H9 (cell line): ENCODE measurements at regions not wholly inside any gene's neighbourhood (a gene's known extent, or its start where the extent isn't known, plus 50 kb on each side); places are given as distances from the start of the nearest gene placed in this dataset.

Source experiments
- DNase-seq: peaks from one replicate; pipeline ENCODE4 v3.0.0-alpha.2; 2017
- H2AFZ ChIP-seq: one replicate; pipeline ENCODE4 v1.6.1; 2013; ENCODE audit warnings: mild to moderate bottlenecking, low read length, control low read depth, moderate library complexity
- H2AK5ac ChIP-seq: 2 replicates; pipeline ENCODE4 v1.6.1; 2013; ENCODE audit warnings: low read length, control low read depth, mixed read lengths; ENCODE audit not compliant: insufficient read length
- H2BK120ac ChIP-seq: one replicate; pipeline ENCODE4 v1.6.1; 2013; ENCODE audit warnings: low read depth, mild to moderate bottlenecking, low read length, control low read depth, inconsistent platforms; ENCODE audit not compliant: poor library complexity, severe bottlenecking
- H2BK12ac ChIP-seq: 2 replicates; pipeline ENCODE4 v1.6.1; 2013; ENCODE audit warnings: low read length, control low read depth, mixed read lengths, low read depth; ENCODE audit not compliant: insufficient read length
- H2BK15ac ChIP-seq: 2 replicates; pipeline ENCODE4 v1.6.1; 2013; ENCODE audit warnings: low read depth, low read length, control low read depth
- H2BK20ac ChIP-seq: one replicate; pipeline ENCODE4 v1.6.1; 2013; ENCODE audit warnings: low read depth, mild to moderate bottlenecking, low read length, control low read depth, inconsistent platforms; ENCODE audit not compliant: poor library complexity, severe bottlenecking
- H2BK5ac ChIP-seq: 2 replicates; pipeline ENCODE4 v1.6.1; 2013; ENCODE audit warnings: low read length, control low read depth, mixed read lengths; ENCODE audit not compliant: insufficient read length
- H3K14ac ChIP-seq: 2 replicates; pipeline ENCODE4 v1.6.1; 2013; ENCODE audit warnings: low read length, control low read depth; ENCODE audit not compliant: insufficient read depth
- H3K18ac ChIP-seq: 2 replicates; pipeline ENCODE4 v1.6.1; 2013; ENCODE audit warnings: low read depth, mild to moderate bottlenecking, mixed read lengths, low read length, control low read depth; ENCODE audit not compliant: insufficient read length
- H3K23ac ChIP-seq: 2 replicates; pipeline ENCODE4 v1.6.1; 2013; ENCODE audit warnings: low read length, control low read depth, mixed read lengths, low read depth; ENCODE audit not compliant: insufficient read length
- H3K23me2 ChIP-seq: 2 replicates; pipeline ENCODE4 v1.6.1; 2013; ENCODE audit warnings: low read depth, mild to moderate bottlenecking, mixed read lengths, low read length, control low read depth; ENCODE audit not compliant: insufficient read length, poor library complexity, severe bottlenecking
- H3K27ac ChIP-seq: 2 replicates; pipeline ENCODE4 v1.5.1; 2013; ENCODE audit warnings: low read length, control low read depth, mixed read lengths, low read depth; ENCODE audit not compliant: insufficient read length
- H3K27me3 ChIP-seq: 2 replicates; pipeline ENCODE4 v1.6.1; 2013; ENCODE audit warnings: low read length, control low read depth, inconsistent platforms; ENCODE audit not compliant: insufficient read depth
- H3K4ac ChIP-seq: 2 replicates; pipeline ENCODE4 v1.6.1; 2013; ENCODE audit warnings: low read depth, mild to moderate bottlenecking, control low read depth, inconsistent platforms, low read length, moderate library complexity
- H3K4me1 ChIP-seq: 2 replicates; pipeline ENCODE4 v1.6.1; 2013; ENCODE audit warnings: low read length, control low read depth, inconsistent platforms; ENCODE audit not compliant: insufficient read depth
- H3K4me2 ChIP-seq: 2 replicates; pipeline ENCODE4 v1.6.1; 2013; ENCODE audit warnings: low read length, control low read depth, mixed read lengths; ENCODE audit not compliant: insufficient read length, insufficient read depth
- H3K56ac ChIP-seq: 2 replicates; pipeline ENCODE4 v1.6.1; 2013; ENCODE audit warnings: low read depth, mild to moderate bottlenecking, mixed read lengths, low read length, control low read depth; ENCODE audit not compliant: insufficient read length
- H3K79me1 ChIP-seq: 2 replicates; pipeline ENCODE4 v1.6.1; 2013; ENCODE audit warnings: low read depth, mild to moderate bottlenecking, moderate library complexity, low read length, control low read depth, inconsistent platforms; ENCODE audit not compliant: insufficient read depth, poor library complexity, severe bottlenecking
- H3K79me2 ChIP-seq: 2 replicates; pipeline ENCODE4 v1.6.1; 2013; ENCODE audit warnings: low read length, control low read depth, inconsistent platforms; ENCODE audit not compliant: insufficient read depth
- H3K9ac ChIP-seq: 2 replicates; pipeline ENCODE4 v1.6.1; 2013; ENCODE audit warnings: low read length, control low read depth, mixed read lengths; ENCODE audit not compliant: insufficient read length; ENCODE audit errors: extremely low read depth
- H3K9me3 ChIP-seq: one replicate; pipeline ENCODE4 v1.6.1; 2013; ENCODE audit warnings: low read depth, low read length, inconsistent platforms; ENCODE audit not compliant: control insufficient read depth
- H3T11ph ChIP-seq: one replicate; pipeline ENCODE4 v1.6.1; 2013; ENCODE audit warnings: mild to moderate bottlenecking, low read length, control low read depth, inconsistent platforms
- H4K20me1 ChIP-seq: one replicate; pipeline ENCODE4 v1.6.1; 2013; ENCODE audit not compliant: control insufficient read depth, insufficient read length, insufficient read depth
- H4K5ac ChIP-seq: 2 replicates; pipeline ENCODE4 v1.6.1; 2013; ENCODE audit warnings: low read depth, mild to moderate bottlenecking, mixed read lengths, low read length, control low read depth; ENCODE audit not compliant: insufficient read length
- H4K8ac ChIP-seq: replicated peaks from 2 replicates; pipeline ENCODE4 v1.6.1; 2013; ENCODE audit warnings: low read length, control low read depth, mixed read lengths, low read depth; ENCODE audit not compliant: insufficient read length
- H4K91ac ChIP-seq: 2 replicates; pipeline ENCODE4 v1.6.1; 2013; ENCODE audit warnings: low read depth, mild to moderate bottlenecking, moderate library complexity, mixed read lengths, low read length, control low read depth; ENCODE audit not compliant: insufficient read length
- H3K27ac Mint-ChIP-seq, 3 experiments: 2 replicates in 2 of 3; 3 replicates in 1 of 3; pipeline ENCODE4 v1.8.0; 2020 to 2021; ENCODE audit warnings: mixed read lengths in 3 of 3, mild to moderate bottlenecking in 1 of 3, moderate library complexity in 1 of 3
- H3K27me3 Mint-ChIP-seq: 2 replicates; pipeline ENCODE4 v1.8.0; 2021; ENCODE audit warnings: low read depth, mild to moderate bottlenecking, moderate library complexity, mixed read lengths
- H3K36me3 Mint-ChIP-seq, 3 experiments: 2 replicates in 2 of 3; 3 replicates in 1 of 3; pipeline ENCODE4 v1.8.0; 2020 to 2021; ENCODE audit warnings: low read depth in 3 of 3, mixed read lengths in 3 of 3; ENCODE audit not compliant: insufficient read depth in 1 of 3
- H3K4me1 Mint-ChIP-seq, 2 experiments: 2 replicates each; pipeline ENCODE4 v1.8.0; 2020; ENCODE audit warnings: mixed read lengths in 2 of 2
- H3K4me3 Mint-ChIP-seq, 2 experiments: 2 replicates in 1 of 2; 3 replicates in 1 of 2; pipeline ENCODE4 v1.8.0; 2020 to 2021; ENCODE audit warnings: mild to moderate bottlenecking in 2 of 2, mixed read lengths in 2 of 2, moderate library complexity in 1 of 2
- H3K9me3 Mint-ChIP-seq, 2 experiments: 2 replicates in 1 of 2; 3 replicates in 1 of 2; pipeline ENCODE4 v1.8.0; 2020; ENCODE audit warnings: mild to moderate bottlenecking in 2 of 2, mixed read lengths in 2 of 2, moderate library complexity in 1 of 2
- WGBS: extraction: QIAGEN DNeasy Blood & Tissue Kit; methylation state at CpG from one replicate; pipeline ENCODE4 v1.1.7; 2013; ENCODE audit warnings: missing lambda C conversion rate, low lambda C conversion rate, mixed read lengths; ENCODE audit not compliant: insufficient read length; ENCODE audit errors: extremely low coverage; 5-methylcytosine and 5-hydroxymethylcytosine counted together
- TF ChIP-seq, protein P1 (sequence below): fragments of 200-600 bp; sonication (generic); conservative IDR thresholded peaks from 3 replicates; pipeline ENCODE4 v1.8.0; 2021; ENCODE audit warnings: antibody characterized with exemption, mild to moderate bottlenecking

DNA sequence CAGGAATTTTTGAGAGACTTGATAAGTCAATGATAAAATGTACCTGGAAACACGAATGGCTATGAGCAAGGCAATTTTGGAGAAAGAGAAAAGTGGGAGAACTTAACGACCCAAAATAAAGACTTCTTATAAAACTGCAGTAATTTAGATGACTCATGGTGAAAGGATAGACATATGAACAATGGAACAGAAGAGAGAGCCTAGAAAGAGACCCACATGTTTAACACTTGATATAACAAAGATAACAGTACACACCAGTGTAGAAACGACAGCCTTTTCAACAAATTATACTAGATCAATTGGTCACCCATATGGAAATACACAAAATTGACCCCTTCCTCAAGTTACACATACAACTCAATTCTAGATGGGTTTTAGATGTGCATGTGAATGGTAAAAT, 117.5 kb upstream of the GALNT2 start:
- Histone ChIP-seq H3K79me2 (no peaks in the 10 kb centered on the region), H2BK5ac (no peak overlapping the region), H2BK20ac (no peak overlapping the region), H4K8ac (no peak overlapping the region), H2AFZ (no peak overlapping the region), H3K4me1 (no peaks in the 10 kb centered on the region), H2AK5ac (no peak overlapping the region), H3K27ac (no peak overlapping the region), H4K5ac (no peak overlapping the region), H3K18ac (no peak overlapping the region), H3K14ac (no peak overlapping the region), H3T11ph (no peak overlapping the region), H3K56ac (no peak overlapping the region), H3K9ac (no peak overlapping the region), H4K20me1 (no peaks in the 10 kb centered on the region), H3K23ac (no peak overlapping the region), H2BK120ac (no peak overlapping the region), H3K79me1 (no peaks in the 10 kb centered on the region), H3K4me2 (no peak overlapping the region), H2BK12ac (no peak overlapping the region), H2BK15ac (no peak overlapping the region), H3K9me3 (no peaks in the 10 kb centered on the region), H3K27me3 (no peaks in the 10 kb centered on the region), H3K4ac (no peak overlapping the region), H4K91ac (no peak overlapping the region), H3K23me2 (peaks cover 1% of the 10 kb centered on the region)
- Mint-ChIP-seq H3K36me3 (no peaks in the 10 kb centered on the region), H3K4me1 (no peaks in the 10 kb centered on the region), H3K27me3 (no peaks in the 10 kb centered on the region; the same call in 1 of the 2 replicates), H3K27ac (no peak overlapping the region), H3K9me3 (no peaks in the 10 kb centered on the region), H3K4me3 (no peak overlapping the region)
- no CpG with 5 or more reads among the region's 3 CpGs for WGBS
- TF ChIP-seq, protein P1, sequence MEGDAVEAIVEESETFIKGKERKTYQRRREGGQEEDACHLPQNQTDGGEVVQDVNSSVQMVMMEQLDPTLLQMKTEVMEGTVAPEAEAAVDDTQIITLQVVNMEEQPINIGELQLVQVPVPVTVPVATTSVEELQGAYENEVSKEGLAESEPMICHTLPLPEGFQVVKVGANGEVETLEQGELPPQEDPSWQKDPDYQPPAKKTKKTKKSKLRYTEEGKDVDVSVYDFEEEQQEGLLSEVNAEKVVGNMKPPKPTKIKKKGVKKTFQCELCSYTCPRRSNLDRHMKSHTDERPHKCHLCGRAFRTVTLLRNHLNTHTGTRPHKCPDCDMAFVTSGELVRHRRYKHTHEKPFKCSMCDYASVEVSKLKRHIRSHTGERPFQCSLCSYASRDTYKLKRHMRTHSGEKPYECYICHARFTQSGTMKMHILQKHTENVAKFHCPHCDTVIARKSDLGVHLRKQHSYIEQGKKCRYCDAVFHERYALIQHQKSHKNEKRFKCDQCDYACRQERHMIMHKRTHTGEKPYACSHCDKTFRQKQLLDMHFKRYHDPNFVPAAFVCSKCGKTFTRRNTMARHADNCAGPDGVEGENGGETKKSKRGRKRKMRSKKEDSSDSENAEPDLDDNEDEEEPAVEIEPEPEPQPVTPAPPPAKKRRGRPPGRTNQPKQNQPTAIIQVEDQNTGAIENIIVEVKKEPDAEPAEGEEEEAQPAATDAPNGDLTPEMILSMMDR, result no peak
- DNase-seq, result no peak
